Memory B cell (primary cell): ENCODE measurements at regions not wholly inside any gene's neighbourhood (a gene's known extent, or its start where the extent isn't known, plus 50 kb on each side); places are given as distances from the start of the nearest gene placed in this dataset.

ENCODE experiments used
- ATAC-seq: fragments of 150-1000 bp; cut with Tn5 transposase; 2 replicates; pipeline ENCODE4 v1.10.0; 2021; ENCODE audit warnings: low read depth, mild to moderate bottlenecking, moderate library complexity
- DNase-seq, 2 donors: peaks; one replicate each; pipeline ENCODE4 v3.0.0; 2022; ENCODE audit warnings: low spot score in 2 of 2
- H3K27ac Mint-ChIP-seq: one replicate; pipeline ENCODE4 v1.8.0; 2022; ENCODE audit warnings: mild to moderate bottlenecking, moderate library complexity, mixed read lengths
- H3K27me3 Mint-ChIP-seq: one replicate; pipeline ENCODE4 v1.8.0; 2022; ENCODE audit warnings: mixed read lengths
- H3K36me3 Mint-ChIP-seq: one replicate; pipeline ENCODE4 v1.8.0; 2022; ENCODE audit warnings: mild to moderate bottlenecking, mixed read lengths
- H3K4me1 Mint-ChIP-seq: one replicate; pipeline ENCODE4 v1.8.0; 2022; ENCODE audit warnings: mixed read lengths
- H3K4me3 Mint-ChIP-seq: one replicate; pipeline ENCODE4 v1.8.0; 2022; ENCODE audit warnings: mild to moderate bottlenecking, moderate library complexity, mixed read lengths
- H3K9me3 Mint-ChIP-seq: one replicate; pipeline ENCODE4 v1.8.0; 2022; ENCODE audit warnings: mixed read lengths

DNA sequence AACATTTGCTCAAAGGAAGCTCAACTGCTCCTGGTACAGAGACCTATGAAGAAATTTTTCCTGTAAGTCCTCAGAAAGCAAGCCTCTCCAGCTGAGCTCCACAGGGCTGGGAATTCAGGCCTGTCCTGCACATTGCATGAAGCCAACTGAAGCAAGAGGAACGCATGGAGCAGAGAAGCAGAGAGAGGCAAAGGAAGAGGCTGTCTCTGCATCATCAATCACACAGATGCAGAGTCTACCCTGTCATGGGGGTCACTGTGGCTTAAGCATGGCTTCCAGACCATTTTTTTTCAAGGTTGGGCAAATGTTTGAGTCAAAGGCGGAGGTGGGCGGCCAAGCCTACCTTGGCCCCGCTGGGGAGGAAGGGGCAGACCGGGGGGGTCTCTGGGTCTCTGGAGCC lies 110.3 kb upstream of the MSX1 start:
- H3K27me3 Mint-ChIP-seq = peaks cover 4% of the 10 kb centered on the region
- H3K36me3 Mint-ChIP-seq = no peaks in the 10 kb centered on the region
- no peaks in the 10 kb centered on the region for H3K4me1 Mint-ChIP-seq
- no peaks in the 10 kb centered on the region for H3K9me3 Mint-ChIP-seq
- no peak overlapping the region for H3K27ac Mint-ChIP-seq
- ATAC-seq = no peak
- no peak for DNase-seq
- no peak overlapping the region for H3K4me3 Mint-ChIP-seq

DNA sequence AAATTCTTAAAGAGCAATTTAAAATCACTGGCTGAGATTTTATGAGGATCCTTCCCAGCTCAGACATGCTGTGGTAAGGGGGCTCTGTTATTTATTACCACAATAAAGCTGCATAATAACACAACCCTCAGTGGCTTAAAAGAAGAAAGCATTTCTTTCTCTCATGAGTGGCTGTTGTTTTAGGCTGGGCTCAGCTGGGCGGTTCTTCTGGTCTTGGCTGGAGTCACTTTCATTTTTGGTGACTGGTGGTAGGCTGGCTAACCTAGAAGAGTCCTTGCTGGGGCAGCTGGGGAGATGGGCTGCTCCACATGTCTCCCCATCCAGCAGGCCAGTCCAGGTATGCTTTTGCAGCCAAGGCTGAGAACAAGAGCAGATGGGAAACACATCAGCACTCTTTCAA lies 113.0 kb upstream of the MSX1 start:
- H3K4me3 Mint-ChIP-seq = no peak overlapping the region
- no peaks in the 10 kb centered on the region for H3K36me3 Mint-ChIP-seq
- no peak overlapping the region for H3K27ac Mint-ChIP-seq
- H3K27me3 Mint-ChIP-seq = peaks cover 1% of the 10 kb centered on the region
- ATAC-seq = no peak
- no peak for DNase-seq
- no peaks in the 10 kb centered on the region for H3K4me1 Mint-ChIP-seq
- H3K9me3 Mint-ChIP-seq = no peaks in the 10 kb centered on the region

DNA sequence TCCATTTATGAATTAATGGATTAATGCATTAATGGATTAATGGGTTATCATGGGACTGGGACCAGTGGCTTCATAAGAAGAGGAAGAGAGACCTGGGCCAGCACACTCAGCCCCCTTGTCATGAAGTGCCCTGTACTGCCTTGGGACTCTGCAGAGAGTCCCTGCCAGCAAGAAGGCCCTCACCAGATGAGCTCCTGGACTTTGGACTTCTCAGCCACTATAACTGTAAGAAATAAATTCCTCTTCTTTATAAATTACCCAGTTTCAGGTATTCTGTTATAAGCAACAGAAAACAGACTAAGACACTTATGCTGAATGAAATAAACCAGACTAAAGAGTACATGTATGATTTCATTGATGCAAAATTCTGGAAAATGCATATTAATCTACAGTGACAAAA lies 119.4 kb upstream of the MSX1 start:
- no peaks in the 10 kb centered on the region for H3K27me3 Mint-ChIP-seq
- no peak for DNase-seq
- H3K36me3 Mint-ChIP-seq = peaks cover 2% of the 10 kb centered on the region
- no peak for ATAC-seq
- H3K4me3 Mint-ChIP-seq = no peak overlapping the region
- no peaks in the 10 kb centered on the region for H3K9me3 Mint-ChIP-seq
- no peaks in the 10 kb centered on the region for H3K4me1 Mint-ChIP-seq
- no peak overlapping the region for H3K27ac Mint-ChIP-seq

DNA sequence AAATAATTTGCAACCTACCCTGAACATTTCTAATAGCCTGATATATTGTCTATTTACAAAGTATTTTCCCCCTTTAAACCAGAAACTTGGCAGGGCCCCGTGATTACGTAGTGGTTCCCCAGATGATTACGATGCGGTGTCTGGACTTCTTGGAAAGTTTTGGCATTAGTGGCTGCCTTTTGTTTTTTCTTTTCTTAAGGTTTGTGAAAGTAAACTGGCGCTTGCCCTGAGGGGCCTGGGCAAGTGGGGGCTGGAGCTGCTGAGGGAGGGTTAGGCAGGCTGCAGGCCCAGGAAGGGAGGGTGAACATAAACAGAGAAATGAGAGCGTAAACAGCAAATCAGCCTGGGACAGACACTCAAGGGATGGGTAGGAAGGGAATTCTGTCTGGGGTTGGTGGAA lies 123.6 kb upstream of the MSX1 start:
- no peak for ATAC-seq
- no peak for DNase-seq
- Mint-ChIP-seq H3K4me1 (no peaks in the 10 kb centered on the region), H3K9me3 (peaks cover 2% of the 10 kb centered on the region), H3K4me3 (no peak overlapping the region), H3K27me3 (no peaks in the 10 kb centered on the region), H3K36me3 (peaks cover 2% of the 10 kb centered on the region), H3K27ac (no peak overlapping the region)

DNA sequence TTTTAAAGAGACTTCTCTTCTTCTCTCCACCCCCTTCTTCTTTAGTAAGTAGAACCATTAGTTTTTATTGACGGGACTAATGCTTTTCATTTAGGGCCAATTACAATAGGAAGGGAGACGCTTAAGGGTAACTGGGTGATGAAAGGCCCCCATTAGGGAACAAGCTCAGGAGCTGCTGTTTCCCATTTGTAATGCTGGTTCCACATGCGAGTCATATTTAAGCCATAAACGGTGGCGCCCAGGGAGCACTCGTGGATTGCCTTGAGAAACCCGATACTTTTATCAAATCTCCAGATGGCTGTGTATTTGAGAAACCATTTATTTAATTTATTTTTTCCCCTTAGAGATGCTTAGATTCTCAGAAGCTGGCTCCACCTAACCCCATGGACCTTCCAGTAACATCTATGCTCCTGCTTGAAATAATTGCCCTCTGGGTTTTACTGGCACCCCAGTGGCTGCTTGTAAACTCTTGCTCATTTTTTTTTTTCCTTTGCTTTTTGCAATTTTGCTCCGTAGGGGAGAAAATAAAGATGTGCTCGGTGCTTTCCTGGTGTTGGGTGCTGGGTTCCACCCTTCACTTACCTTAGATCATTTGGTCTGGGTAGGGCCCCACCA lies 124.2 kb upstream of the MSX1 start:
- H3K27me3 Mint-ChIP-seq = no peaks in the 10 kb centered on the region
- peaks cover 2% of the 10 kb centered on the region for H3K36me3 Mint-ChIP-seq
- peaks cover 2% of the 10 kb centered on the region for H3K9me3 Mint-ChIP-seq
- no peak for ATAC-seq
- no peak overlapping the region for H3K27ac Mint-ChIP-seq
- no peak overlapping the region for H3K4me3 Mint-ChIP-seq
- no peaks in the 10 kb centered on the region for H3K4me1 Mint-ChIP-seq
- no peak for DNase-seq

DNA sequence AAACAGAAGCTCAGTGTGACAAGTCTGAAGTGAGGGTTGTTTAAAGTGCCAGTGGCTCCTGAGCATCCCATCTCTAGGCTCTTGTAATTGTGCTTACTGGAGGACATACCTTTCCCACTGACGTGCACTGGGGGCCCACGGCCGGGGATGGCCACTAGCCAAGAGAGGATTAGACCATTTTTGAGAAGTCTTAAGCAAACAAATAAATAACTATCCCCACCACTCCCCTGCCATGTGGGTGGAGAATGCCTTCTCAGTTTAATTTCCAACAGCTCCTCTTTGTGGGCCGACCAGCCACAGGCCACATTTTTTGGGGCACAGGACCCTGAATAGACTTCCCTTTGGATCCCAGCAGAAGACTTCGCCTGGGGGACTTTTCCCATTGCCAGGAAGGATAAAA lies 125.0 kb upstream of the MSX1 start:
- no peak overlapping the region for H3K4me3 Mint-ChIP-seq
- H3K9me3 Mint-ChIP-seq = peaks cover 2% of the 10 kb centered on the region
- H3K27me3 Mint-ChIP-seq = no peaks in the 10 kb centered on the region
- H3K4me1 Mint-ChIP-seq = no peaks in the 10 kb centered on the region
- no peak for DNase-seq
- H3K27ac Mint-ChIP-seq = no peak overlapping the region
- H3K36me3 Mint-ChIP-seq = peaks cover 4% of the 10 kb centered on the region
- no peak for ATAC-seq

DNA sequence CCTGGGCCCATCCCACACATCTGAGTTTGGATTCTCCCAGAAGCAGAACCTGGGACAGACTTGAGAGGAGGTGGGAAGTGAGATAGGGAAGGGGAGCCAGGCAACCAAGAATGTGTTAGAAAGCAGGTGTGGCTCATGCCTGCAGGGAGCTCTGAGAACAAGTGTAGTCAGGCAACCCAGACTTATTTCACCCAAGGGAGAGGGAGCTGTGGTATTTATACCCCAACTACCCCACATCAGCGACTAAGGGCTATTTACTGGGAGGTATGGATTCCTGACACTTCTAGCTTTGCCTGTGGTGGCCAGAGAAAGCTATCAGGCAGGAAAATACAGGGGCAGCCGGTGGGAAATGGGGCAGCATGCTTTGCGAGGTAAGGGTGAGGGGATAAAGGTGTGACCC lies 125.8 kb upstream of the MSX1 start:
- ATAC-seq (no peak), DNase-seq (no peak)
- Mint-ChIP-seq H3K4me3 (no peak overlapping the region), H3K4me1 (no peaks in the 10 kb centered on the region), H3K9me3 (peaks cover 2% of the 10 kb centered on the region), H3K27ac (no peak overlapping the region), H3K27me3 (no peaks in the 10 kb centered on the region), H3K36me3 (peaks cover 4% of the 10 kb centered on the region)

DNA sequence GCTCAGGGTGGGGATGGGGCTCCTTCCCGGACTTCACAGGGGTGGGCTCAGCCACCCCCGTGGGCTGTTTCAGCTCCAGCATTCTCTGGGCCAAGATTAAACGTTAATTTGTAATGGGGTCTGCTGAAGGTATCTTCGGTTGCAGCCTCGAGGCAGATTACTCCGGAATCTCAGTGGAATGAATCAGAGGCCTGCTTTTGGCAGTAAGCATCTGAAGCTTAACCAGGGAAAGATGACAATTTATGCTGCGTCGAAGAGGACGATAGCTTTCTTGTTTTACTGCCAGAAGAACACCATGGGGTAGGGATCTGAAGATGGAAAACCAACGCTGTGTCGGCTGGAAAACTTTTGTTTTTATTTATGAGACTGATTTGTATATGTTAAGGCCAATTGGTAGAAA lies 129.2 kb upstream of the MSX1 start:
- Mint-ChIP-seq H3K4me3 (no peak overlapping the region), H3K27me3 (no peaks in the 10 kb centered on the region), H3K9me3 (peaks cover 10% of the 10 kb centered on the region), H3K36me3 (peaks cover 9% of the 10 kb centered on the region), H3K27ac (no peak overlapping the region), H3K4me1 (no peaks in the 10 kb centered on the region)
- ATAC-seq (no peak), DNase-seq (no peak)

DNA sequence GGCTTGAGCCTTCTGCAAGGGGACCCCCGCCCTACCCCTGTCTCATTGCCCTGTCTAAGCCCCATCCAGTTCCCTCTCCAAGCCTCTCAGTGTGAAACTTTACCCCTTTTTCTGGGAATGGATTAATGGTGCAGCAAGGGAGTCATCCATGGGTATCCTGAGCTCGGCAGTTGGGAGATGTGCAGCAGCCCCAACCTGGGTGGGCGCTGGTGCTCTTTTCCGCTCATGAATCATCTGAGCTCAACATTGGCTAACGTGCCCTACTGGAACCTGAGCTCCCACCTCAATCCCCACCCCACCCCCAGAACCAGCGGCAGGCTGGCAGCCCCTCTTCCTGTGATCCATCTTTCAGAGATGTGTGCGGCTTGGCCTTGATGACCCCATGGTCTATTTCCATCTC lies 130.3 kb upstream of the MSX1 start:
- H3K4me3 Mint-ChIP-seq = no peak overlapping the region
- H3K27ac Mint-ChIP-seq = no peak overlapping the region
- H3K36me3 Mint-ChIP-seq = peaks cover 10% of the 10 kb centered on the region
- H3K9me3 Mint-ChIP-seq = peaks cover 13% of the 10 kb centered on the region
- H3K27me3 Mint-ChIP-seq = no peaks in the 10 kb centered on the region
- H3K4me1 Mint-ChIP-seq = no peaks in the 10 kb centered on the region
- DNase-seq (no peak), ATAC-seq (no peak)

DNA sequence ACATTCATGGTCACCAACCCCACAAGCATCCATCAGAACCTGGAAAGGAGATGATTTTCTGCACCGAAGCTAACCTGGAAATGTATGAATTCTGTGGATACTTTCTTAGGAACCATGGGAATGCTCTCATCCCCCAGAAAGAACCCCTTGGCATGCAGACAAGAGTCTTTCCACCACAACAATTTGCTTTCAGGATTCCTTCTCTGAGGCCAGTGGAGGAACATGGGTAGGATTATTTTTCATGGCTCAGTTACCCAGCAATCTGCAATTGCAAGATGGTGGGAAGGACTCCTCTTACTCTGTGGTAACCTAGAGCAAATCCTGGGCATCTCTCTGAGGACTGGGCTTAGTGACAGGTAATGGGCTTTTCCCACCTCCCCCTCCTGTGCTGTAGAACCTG lies 131.9 kb upstream of the MSX1 start:
- H3K4me1 Mint-ChIP-seq = no peaks in the 10 kb centered on the region
- no peak overlapping the region for H3K27ac Mint-ChIP-seq
- DNase-seq = no peak
- peaks cover 10% of the 10 kb centered on the region for H3K36me3 Mint-ChIP-seq
- no peaks in the 10 kb centered on the region for H3K27me3 Mint-ChIP-seq
- H3K4me3 Mint-ChIP-seq = no peak overlapping the region
- H3K9me3 Mint-ChIP-seq = peaks cover 13% of the 10 kb centered on the region
- no peak for ATAC-seq

DNA sequence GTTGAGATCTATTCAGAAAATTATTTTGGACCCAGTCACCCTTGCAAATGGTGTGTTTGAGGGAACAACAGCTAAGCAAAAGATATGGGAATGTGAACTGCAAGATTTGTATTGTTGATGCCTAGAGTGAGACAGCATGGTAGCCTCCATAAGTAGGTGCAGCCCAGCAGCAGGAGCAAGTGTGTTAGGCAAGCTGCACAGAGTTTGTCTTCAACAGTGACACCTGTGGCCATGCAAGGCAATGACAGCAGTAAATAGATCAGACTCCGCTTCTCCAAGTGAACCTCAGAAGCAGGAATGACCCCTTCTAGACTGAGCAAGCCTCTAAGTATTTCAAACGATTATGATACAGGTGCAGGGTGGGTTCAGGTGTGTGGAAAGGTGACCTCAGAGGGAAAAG lies 133.4 kb upstream of the MSX1 start:
- Mint-ChIP-seq H3K4me1 (no peaks in the 10 kb centered on the region), H3K4me3 (no peak overlapping the region), H3K27ac (no peak overlapping the region), H3K9me3 (peaks cover 11% of the 10 kb centered on the region), H3K27me3 (no peaks in the 10 kb centered on the region), H3K36me3 (peaks cover 10% of the 10 kb centered on the region)
- no peak for ATAC-seq
- no peak for DNase-seq

DNA sequence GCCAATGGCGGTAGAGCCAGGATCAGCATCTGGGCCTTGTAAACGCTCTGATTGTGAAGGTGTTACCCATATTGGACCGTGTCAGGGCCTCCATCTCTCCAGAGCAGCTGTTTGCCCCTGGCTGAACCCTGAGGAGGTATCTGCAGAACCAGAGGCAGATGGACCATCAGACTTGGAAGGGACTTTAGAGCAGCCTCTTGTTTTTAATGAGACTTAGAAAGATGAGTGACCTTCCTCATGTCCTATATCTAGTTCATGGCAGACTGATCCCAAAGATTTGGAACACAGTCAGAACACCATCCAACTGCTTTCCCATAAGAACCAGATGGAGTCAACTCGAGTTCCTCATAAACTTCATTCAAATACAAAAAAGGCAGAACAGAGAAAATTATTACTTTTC lies 135.1 kb upstream of the MSX1 start:
- DNase-seq (no peak), ATAC-seq (no peak)
- no peak overlapping the region for H3K27ac Mint-ChIP-seq
- H3K27me3 Mint-ChIP-seq = no peaks in the 10 kb centered on the region
- no peak overlapping the region for H3K4me3 Mint-ChIP-seq
- H3K4me1 Mint-ChIP-seq = no peaks in the 10 kb centered on the region
- peaks cover 11% of the 10 kb centered on the region for H3K9me3 Mint-ChIP-seq
- peaks cover 8% of the 10 kb centered on the region for H3K36me3 Mint-ChIP-seq

DNA sequence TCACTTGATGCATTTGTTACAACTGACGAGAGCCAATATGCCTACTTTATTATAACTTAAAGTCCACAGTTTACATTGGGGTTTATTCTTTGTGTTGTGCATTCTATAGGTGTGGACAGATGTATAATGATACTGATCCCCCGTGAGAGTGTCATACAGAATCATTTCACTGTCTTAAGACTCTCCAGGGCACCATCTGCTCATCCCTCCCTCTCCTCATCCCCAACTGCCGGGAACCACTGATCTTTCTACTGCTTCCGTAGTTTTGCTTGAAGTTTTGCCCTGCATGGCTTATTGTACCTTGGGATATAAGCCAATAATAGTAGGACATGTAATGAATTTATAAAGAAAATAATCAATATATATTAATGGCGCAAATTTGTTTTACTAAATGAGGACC lies 137.8 kb upstream of the MSX1 start:
- H3K4me1 Mint-ChIP-seq = no peaks in the 10 kb centered on the region
- DNase-seq = no peak
- peaks cover 17% of the 10 kb centered on the region for H3K36me3 Mint-ChIP-seq
- no peaks in the 10 kb centered on the region for H3K27me3 Mint-ChIP-seq
- H3K9me3 Mint-ChIP-seq = peaks cover 8% of the 10 kb centered on the region
- ATAC-seq = no peak
- H3K4me3 Mint-ChIP-seq = no peak overlapping the region
- no peak overlapping the region for H3K27ac Mint-ChIP-seq

DNA sequence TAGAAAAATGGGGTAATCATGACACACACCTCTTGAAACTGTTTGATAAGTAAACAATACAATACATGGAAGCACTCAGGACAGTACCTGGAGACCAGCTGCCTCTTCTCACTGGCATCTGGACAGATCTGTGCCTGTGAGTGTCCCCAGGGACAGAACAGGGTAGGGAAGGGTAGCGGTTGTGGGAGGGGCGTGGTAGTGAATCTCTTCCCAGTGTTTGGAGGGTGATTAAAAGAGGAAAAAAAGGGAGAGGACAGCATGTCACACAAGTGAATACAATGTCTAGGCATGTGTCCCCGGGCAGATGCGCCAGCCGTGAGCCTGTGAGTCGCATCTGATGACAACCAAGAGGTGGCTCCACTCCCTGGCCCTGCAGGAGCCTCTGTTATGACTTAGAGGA lies 138.8 kb upstream of the MSX1 start:
- H3K9me3 Mint-ChIP-seq = peaks cover 4% of the 10 kb centered on the region
- peaks cover 12% of the 10 kb centered on the region for H3K36me3 Mint-ChIP-seq
- H3K4me3 Mint-ChIP-seq = no peak overlapping the region
- no peaks in the 10 kb centered on the region for H3K27me3 Mint-ChIP-seq
- H3K4me1 Mint-ChIP-seq = no peaks in the 10 kb centered on the region
- ATAC-seq (no peak), DNase-seq (no peak)
- no peak overlapping the region for H3K27ac Mint-ChIP-seq

DNA sequence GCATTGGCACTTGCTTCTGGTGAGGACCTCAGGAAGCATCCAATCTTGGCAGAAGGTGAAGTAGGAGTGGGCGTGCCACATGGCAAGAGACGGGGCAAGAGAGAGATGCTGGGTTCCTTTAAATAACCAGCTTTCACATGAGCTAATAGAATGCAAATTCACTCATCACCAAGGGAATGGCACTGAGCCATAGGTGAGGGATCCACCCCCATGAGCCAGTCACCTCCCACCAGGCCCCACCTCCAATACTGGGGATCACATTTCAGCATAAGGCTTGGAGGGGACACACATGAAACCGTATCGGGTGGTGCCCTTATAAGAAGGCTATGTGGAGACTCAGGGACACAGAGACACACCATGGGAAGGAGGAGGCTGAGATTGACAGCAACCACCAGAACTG lies 140.0 kb upstream of the MSX1 start:
- DNase-seq (no peak), ATAC-seq (no peak)
- Mint-ChIP-seq H3K27ac (no peak overlapping the region), H3K27me3 (no peaks in the 10 kb centered on the region), H3K36me3 (peaks cover 11% of the 10 kb centered on the region), H3K4me1 (peaks cover 3% of the 10 kb centered on the region), H3K9me3 (no peaks in the 10 kb centered on the region), H3K4me3 (no peak overlapping the region)
